ENCODE measurements at regions not wholly inside any gene's neighbourhood (a gene's known extent, or its start where the extent isn't known, plus 50 kb on each side); places are given as distances from the start of the nearest gene placed in this dataset.
A peak's percentile ranks its signal among the peaks of the same experiment; 100 is the strongest.

DNA sequence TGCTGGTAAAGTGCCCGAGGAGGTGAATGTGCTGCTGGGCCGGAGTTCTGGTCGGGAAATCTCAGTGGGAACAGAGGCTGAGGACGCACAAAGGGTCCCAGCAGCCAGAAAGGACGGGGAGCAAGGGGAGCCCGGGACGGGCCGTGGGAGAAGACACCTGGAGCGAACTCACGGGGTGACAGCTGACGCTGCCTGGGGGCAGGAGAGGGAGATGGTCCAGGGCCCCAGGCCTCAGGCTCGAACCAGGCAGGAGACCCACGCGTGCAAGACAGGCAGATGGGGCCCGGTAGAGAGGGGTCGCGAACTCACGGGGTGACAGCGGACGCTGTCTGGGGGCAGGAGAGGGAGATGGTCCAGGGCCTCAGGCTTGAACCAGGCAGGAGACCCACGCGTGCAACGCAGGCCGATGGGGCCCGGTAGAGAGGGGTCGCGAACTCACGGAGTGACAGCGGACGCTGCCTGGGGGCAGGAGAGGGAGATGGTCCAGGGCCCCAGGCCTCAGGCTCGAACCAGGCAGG, 72.9 kb downstream of the METRNL start:
- H3K27me3 ChIP-seq (ENCODE audit: control insufficient read depth, insufficient read depth, low read length), result peaks cover 5% of the 10 kb centered on the region

DNA sequence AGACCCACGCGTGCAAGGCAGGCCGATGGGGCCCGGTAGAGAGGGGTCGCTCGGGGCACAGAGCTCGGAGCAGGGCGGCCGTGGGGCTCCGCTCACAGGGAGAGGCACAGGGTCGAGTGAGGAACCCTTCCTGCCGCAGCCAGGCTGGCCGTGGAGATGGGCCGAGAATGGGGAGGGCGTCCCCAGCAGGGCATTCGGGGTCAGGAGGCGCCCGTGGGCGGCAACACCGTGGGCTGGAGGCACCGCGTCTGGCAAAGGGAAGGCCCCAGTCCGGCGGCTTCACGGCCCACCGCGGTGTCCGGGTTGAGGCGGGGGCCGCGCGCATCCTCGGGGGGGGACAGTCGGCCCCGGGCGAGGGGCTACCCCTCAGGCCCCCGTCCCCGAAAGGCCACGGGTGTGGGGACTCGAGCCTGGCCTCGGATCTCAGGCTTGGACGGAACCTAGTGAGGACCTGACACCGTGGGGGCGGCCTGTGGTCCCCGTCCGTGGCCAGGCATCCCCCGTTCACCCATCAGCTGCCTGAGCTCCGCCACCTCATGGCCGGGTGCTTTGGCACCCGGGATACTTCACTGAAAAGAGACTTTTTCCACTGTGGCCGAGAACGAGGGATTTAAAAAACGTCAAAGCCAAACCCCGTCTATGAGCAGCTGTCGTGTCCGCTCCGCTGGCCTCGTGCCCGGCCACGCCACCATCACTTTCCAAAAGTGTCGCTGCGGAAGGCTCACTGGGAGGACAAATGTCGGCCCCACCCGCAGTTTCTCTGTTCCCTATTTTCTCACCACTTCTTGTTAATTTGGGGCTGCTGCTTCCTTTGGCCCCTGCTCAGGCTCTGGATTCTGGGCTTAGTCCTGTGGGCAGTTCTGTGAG, 73.6 kb downstream of the METRNL start:
- Histone ChIP-seq H3K27ac (ENCODE audit: low read depth, low read length) (peak overlapping the region; percentile 14), H3K27me3 (ENCODE audit: control insufficient read depth, insufficient read depth, low read length) (peaks cover 5% of the 10 kb centered on the region), H3K4me1 (ENCODE audit: control insufficient read depth, insufficient read depth, low read length) (no peaks in the 10 kb centered on the region), H3K9ac (ENCODE audit: low read length) (no peak overlapping the region), H3K36me3 (ENCODE audit: control insufficient read depth, insufficient read depth, low read length) (no peaks in the 10 kb centered on the region), H3K4me3 (ENCODE audit: low read length) (no peak overlapping the region)

More for the DNA sequence above, 72.9 kb downstream of the METRNL start:
- Histone ChIP-seq H3K36me3 (ENCODE audit: control insufficient read depth, insufficient read depth, low read length) (no peaks in the 10 kb centered on the region), H3K9ac (ENCODE audit: low read length) (no peak overlapping the region), H3K27ac (ENCODE audit: low read depth, low read length) (no peak overlapping the region), H3K4me3 (ENCODE audit: low read length) (no peak overlapping the region), H3K4me1 (ENCODE audit: control insufficient read depth, insufficient read depth, low read length) (no peaks in the 10 kb centered on the region)

DNA sequence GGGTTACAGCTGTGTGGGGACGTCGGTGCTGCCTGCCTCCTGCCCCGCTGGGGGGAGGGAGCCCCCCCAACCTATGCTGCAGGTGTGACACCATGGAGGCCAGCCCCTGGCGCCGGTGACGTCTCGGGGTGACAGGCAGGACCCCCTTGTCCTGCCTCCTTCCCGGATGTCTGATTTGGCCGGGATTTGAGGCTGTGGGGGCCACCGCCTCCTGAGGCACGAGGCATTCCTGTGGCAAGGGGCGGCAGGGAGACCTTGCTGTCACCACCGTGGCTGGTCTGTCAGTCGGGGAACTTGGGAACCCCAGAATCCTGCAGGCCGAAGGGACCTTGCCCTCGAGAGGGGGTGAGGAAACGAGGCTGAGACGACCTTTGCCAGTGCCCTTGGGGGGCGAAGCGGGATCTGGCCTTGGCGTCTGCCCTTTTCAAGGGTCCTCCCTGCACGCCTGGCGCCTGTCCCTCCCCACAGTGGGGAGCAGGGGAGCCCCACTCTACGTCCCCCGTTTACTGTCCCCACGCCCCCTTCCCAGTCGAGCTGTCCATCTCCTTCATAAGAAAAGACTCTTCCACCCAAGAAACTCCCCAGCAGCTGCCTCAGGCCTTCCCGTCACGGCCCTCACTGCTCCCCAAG, 74.4 kb downstream of the METRNL start:
- H3K27me3 ChIP-seq (ENCODE audit: control insufficient read depth, insufficient read depth, low read length), result no peaks in the 10 kb centered on the region
- H3K4me3 ChIP-seq (ENCODE audit: low read length), result no peak overlapping the region
- no peak overlapping the region for H3K9ac ChIP-seq (ENCODE audit: low read length)
- peak overlapping the region; percentile 14 for H3K27ac ChIP-seq (ENCODE audit: low read depth, low read length)
- no peaks in the 10 kb centered on the region for H3K36me3 ChIP-seq (ENCODE audit: control insufficient read depth, insufficient read depth, low read length)
- H3K4me1 ChIP-seq (ENCODE audit: control insufficient read depth, insufficient read depth, low read length), result no peaks in the 10 kb centered on the region

DNA sequence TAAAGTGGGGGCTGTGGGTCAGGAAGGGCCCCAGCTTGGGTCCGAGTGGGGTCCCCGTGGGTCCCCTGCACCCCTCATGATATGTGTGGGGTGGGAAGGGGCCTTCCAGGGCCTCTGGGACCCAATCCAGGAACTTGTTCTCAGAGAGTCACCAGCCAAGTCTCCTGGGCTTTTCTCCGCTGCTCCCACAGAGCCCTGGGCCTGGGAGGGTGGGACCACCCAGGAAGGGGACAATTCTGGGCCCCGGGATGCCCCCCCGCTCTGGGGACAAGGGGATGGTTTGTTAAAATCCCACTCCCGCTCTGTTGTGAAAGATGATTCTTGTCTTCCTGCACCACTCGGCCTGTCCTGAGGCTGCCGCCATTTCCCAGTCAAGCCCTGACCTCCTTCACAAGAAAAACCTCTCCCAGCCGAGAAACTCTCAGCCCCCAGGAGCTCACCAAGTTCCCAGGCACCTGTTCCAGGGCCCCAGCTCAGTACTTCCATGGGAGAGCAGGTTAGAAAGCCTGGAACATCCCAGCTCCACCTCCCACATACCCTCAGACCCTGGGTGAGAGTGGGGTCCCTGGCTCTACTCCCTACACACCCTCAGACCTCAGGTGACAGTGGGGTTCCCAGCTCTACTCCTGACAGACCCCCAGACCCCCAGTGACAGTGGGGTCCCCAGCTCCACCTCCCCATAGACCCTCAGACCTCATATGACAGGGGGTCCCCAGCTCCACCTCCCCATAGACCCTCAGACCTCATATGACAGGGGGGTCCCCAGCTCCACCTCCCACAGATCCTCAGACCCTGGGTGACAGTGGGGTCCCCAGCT, 75.1 kb downstream of the METRNL start:
- Histone ChIP-seq H3K9ac (ENCODE audit: low read length) (no peak overlapping the region), H3K4me3 (ENCODE audit: low read length) (no peak overlapping the region), H3K36me3 (ENCODE audit: control insufficient read depth, insufficient read depth, low read length) (no peaks in the 10 kb centered on the region), H3K4me1 (ENCODE audit: control insufficient read depth, insufficient read depth, low read length) (no peaks in the 10 kb centered on the region), H3K27me3 (ENCODE audit: control insufficient read depth, insufficient read depth, low read length) (no peaks in the 10 kb centered on the region), H3K27ac (ENCODE audit: low read depth, low read length) (no peak overlapping the region)

DNA sequence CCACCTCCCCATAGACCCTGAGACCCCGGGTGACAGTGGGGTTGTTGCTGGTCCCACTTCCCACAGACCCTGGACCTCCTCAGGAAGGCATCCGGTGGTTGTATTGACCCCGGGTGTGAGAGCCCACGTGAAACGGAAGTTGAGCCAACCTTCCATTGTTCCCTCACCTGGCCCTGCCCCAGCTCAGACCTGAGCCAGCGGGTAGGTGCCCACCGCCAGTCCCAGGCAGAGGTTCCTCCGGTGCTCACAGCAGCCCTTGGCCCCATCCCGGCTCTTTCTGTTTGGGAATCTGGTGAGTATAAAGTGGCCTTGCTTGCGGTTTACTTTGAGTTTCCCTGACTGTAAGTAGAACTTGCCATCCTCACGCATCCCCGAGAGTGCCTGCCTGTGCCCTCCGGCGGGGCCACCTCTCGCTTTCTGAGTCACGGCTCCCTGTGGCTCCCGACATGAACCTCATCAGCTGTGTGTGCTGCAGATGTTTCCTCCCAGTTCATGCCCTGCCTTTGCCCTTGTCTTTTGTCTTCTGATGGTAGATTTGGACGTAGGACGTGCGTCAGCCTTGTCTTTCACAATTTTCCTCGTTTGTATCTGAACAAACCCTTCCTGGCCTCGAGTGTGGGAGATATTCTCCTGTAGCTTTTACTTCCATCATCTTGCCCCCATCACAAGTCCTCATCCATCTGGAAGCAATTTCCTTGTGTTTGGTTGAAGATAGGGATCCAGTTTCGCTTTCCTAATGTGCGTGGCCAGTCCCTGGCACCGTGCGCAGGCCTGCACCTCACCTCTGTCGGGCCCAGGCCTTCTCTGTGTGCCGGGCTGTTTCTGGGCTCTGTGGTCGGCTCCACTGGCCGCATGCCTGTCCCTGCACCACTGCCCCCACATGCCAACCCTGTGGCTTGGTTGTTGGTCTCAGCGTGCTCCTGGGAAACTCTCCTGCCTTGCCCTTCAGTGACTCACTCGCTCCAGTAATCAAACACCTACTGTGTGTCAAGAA, 76.0 kb downstream of the METRNL start:
- Histone ChIP-seq H3K36me3 (ENCODE audit: control insufficient read depth, insufficient read depth, low read length) (no peaks in the 10 kb centered on the region), H3K9ac (ENCODE audit: low read length) (no peak overlapping the region), H3K27me3 (ENCODE audit: control insufficient read depth, insufficient read depth, low read length) (no peaks in the 10 kb centered on the region), H3K4me3 (ENCODE audit: low read length) (no peak overlapping the region), H3K4me1 (ENCODE audit: control insufficient read depth, insufficient read depth, low read length) (no peaks in the 10 kb centered on the region), H3K27ac (ENCODE audit: low read depth, low read length) (no peak overlapping the region)

DNA sequence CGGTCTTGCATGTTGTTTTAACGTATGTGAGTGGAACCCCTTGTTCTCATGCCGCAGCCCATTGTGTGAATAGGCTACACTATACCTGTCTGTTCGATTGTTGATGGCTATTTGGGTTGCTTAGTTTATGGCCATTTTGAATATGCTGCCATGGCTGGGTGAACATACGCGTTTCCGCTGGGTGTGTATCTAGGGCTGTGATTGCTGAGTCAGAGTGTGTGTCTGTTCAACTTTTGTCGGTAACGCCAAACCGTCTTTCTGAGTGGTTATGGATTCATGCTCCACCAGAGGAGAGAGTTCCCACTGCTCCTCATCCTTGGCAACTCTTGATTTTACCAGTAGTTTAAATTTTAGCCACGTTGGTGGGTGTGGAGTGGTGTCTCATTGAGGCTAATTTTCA, 77.0 kb downstream of the METRNL start:
- Histone ChIP-seq H3K4me3 (ENCODE audit: low read length) (no peak overlapping the region), H3K9ac (ENCODE audit: low read length) (no peak overlapping the region), H3K4me1 (ENCODE audit: control insufficient read depth, insufficient read depth, low read length) (no peaks in the 10 kb centered on the region), H3K27ac (ENCODE audit: low read depth, low read length) (no peak overlapping the region), H3K27me3 (ENCODE audit: control insufficient read depth, insufficient read depth, low read length) (no peaks in the 10 kb centered on the region), H3K36me3 (ENCODE audit: control insufficient read depth, insufficient read depth, low read length) (no peaks in the 10 kb centered on the region)

DNA sequence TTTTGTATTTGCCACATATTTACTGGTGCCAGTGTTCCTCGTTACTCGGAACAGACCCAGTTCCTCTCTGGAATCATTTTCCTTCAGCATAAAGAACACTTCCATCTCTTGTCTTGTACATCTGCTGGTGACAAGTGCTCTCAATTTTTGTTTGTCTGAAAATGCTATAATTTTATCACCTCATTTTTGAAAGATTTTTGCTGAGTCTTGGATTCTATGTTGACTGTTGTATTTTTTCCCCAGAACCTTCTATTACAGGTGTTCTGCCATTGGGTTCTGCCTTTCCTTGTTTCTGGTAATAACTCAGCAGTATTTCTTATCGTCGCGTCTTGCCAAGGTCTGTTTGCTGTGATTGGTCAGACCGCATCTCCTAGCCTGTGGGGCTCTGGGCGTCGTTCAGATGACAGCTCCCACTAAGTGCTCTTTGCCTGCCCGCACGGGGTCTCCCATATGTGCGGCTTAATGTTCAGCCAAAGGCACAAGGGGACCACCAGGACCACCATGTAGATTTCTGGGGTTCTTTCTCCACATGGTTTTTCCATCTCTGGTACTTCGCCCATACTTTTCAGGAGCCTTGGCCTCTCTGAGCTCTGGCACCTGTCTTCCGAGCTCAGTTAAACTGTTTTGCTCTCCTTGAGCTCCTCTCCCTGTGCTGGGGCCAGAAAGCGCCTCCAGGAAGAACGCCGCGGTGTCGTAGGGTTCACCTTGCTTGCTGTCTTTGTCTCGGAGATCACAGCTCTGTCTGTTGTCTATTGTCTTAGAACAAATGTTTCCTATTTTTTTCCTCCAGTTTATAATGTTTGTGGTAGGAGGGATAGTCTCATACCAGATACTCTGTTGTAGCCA, 80.0 kb downstream of the METRNL start:
- Histone ChIP-seq H3K9ac (ENCODE audit: low read length) (no peak overlapping the region), H3K27ac (ENCODE audit: low read depth, low read length) (no peak overlapping the region), H3K36me3 (ENCODE audit: control insufficient read depth, insufficient read depth, low read length) (no peaks in the 10 kb centered on the region), H3K4me3 (ENCODE audit: low read length) (no peak overlapping the region), H3K4me1 (ENCODE audit: control insufficient read depth, insufficient read depth, low read length) (no peaks in the 10 kb centered on the region), H3K27me3 (ENCODE audit: control insufficient read depth, insufficient read depth, low read length) (no peaks in the 10 kb centered on the region)

DNA sequence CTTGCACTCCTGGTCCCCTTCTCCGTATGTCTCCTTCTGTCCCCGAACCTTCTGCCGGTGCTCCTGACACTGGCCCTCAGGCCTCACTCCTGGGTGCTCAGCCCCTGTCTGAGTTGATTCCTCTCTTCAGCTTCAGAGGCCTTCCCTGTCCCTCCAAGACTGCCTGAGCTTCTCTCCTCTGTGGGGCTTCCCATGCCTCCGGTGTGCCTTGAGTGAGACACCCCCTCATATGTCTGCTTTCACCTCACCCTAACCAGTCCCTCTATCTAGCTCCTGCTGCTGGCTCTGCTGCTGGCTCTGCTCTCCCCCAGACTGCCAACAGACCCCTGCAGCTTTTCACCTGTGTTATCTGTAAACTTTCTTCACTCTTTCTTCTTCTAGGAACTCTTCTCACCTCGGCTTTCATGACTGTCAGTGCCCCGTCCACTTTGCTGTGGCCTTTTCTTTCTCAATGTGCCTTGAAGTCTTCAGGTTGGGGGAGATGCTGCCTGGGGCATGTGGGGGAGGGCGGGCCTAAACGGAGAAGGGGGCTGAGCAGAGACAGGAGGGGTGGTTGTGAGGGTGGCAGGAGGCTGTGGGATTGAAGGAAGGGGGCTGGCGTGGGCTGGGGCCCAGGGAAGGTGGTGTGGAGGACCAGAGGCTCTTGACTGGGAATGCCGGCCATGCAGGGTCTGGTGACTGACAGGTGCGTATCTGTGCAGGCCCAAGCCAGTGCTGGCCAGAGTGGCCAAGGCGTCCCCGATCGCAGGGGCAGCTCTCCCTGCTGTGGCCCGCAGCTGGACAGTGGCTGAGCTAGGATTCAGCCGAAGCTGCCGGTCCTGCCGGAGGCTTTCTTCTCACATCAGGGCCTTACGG, 81.3 kb downstream of the METRNL start:
- H3K4me1 ChIP-seq (ENCODE audit: control insufficient read depth, insufficient read depth, low read length), result no peaks in the 10 kb centered on the region
- no peaks in the 10 kb centered on the region for H3K27me3 ChIP-seq (ENCODE audit: control insufficient read depth, insufficient read depth, low read length)
- no peaks in the 10 kb centered on the region for H3K36me3 ChIP-seq (ENCODE audit: control insufficient read depth, insufficient read depth, low read length)
- H3K4me3 ChIP-seq (ENCODE audit: low read length), result no peak overlapping the region
- H3K27ac ChIP-seq (ENCODE audit: low read depth, low read length), result no peak overlapping the region
- no peak overlapping the region for H3K9ac ChIP-seq (ENCODE audit: low read length)

DNA sequence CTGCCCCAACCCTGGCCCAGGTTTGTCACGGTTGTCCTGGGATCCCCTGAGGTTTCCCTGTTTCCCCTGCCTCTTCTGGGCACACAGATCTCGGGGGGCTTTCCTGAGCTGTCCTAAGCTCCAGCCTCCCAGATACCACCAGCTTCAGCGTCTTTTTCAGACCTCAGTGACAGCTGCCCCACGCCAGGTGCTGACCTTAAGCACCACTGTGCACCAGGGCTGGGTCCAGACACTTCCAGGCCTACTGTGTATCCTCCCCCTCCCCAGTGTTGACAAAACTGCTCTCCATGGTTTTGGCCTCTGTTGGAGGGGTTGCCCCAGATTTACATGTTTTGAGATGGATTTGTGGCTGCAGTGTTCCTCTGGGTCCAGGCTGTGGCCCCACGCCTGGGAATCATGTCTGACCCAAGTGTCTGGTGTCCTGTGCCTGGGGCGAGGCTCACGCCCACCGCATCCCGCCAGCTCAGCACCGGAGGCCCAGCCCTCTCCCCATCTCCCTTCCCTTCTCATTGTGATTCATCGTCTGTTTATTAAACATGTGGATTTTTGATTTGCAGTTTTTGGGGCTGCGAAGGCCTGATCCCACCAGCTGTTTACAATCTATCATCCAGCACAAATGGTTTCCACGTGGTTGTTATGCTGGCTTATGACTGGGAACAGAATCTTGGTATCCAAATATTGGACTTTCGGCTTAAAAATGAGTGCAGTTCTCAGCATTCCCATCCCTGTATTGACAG, 82.1 kb downstream of the METRNL start:
- H3K27ac ChIP-seq (ENCODE audit: low read depth, low read length), result no peak overlapping the region
- no peaks in the 10 kb centered on the region for H3K27me3 ChIP-seq (ENCODE audit: control insufficient read depth, insufficient read depth, low read length)
- H3K4me1 ChIP-seq (ENCODE audit: control insufficient read depth, insufficient read depth, low read length), result no peaks in the 10 kb centered on the region
- H3K9ac ChIP-seq (ENCODE audit: low read length), result no peak overlapping the region
- no peaks in the 10 kb centered on the region for H3K36me3 ChIP-seq (ENCODE audit: control insufficient read depth, insufficient read depth, low read length)
- H3K4me3 ChIP-seq (ENCODE audit: low read length), result no peak overlapping the region

All from rectal smooth muscle tissue (tissue), 1 donor.